Thyroid gland (tissue), 4 donors: ENCODE measurements at regions not wholly inside any gene's neighbourhood (a gene's known extent, or its start where the extent isn't known, plus 50 kb on each side); places are given as distances from the start of the nearest gene placed in this dataset.

Experiments used
- POLR2A ChIP-seq, 2 donors: fragments of 450-650 bp; IDR thresholded peaks; one replicate each; pipeline ENCODE4 v1.6.1; 2017; ENCODE audit warnings: antibody characterized with exemption in 2 of 2, mild to moderate bottlenecking in 2 of 2, moderate library complexity in 1 of 2
- TF ChIP-seq, protein P1 (sequence below), 6 experiments: fragments of 200-600 bp in 3 of 6; fragments of 450-650 bp in 3 of 6; sonication (generic) in 3 of 6; IDR thresholded peaks; one replicate each; pipeline ENCODE4 v1.5.1; 2016 to 2019; ENCODE audit warnings: antibody characterized with exemption in 6 of 6, mild to moderate bottlenecking in 2 of 6, inconsistent platforms in 1 of 6, moderate library complexity in 1 of 6

DNA sequence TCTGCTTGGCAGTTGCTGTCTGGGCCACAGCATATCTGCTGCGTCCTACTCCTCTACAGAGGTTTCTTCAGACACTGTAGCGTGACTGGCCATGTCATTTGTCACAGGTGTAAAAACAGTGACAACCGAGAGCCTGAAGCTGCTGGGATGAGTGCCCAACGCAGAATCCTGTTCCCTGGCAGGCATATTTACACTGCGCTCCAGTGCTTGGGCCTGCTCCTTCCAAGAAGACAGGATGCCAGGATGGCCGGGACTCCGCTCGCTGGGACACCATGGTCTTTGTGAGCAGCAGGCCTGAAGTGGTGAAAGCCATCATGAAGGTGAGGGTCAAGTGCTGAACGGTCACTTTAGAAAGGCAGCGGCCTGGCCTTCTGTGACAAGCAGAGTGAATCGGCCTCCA lies 171.4 kb downstream of the EMP1 start:
- no peak for TF ChIP-seq POLR2A (IDR thresholded peaks at IDR 0.05)
- TF ChIP-seq, protein P1, sequence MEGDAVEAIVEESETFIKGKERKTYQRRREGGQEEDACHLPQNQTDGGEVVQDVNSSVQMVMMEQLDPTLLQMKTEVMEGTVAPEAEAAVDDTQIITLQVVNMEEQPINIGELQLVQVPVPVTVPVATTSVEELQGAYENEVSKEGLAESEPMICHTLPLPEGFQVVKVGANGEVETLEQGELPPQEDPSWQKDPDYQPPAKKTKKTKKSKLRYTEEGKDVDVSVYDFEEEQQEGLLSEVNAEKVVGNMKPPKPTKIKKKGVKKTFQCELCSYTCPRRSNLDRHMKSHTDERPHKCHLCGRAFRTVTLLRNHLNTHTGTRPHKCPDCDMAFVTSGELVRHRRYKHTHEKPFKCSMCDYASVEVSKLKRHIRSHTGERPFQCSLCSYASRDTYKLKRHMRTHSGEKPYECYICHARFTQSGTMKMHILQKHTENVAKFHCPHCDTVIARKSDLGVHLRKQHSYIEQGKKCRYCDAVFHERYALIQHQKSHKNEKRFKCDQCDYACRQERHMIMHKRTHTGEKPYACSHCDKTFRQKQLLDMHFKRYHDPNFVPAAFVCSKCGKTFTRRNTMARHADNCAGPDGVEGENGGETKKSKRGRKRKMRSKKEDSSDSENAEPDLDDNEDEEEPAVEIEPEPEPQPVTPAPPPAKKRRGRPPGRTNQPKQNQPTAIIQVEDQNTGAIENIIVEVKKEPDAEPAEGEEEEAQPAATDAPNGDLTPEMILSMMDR (IDR thresholded peaks at IDR 0.05) = no peak
